ENCODE measurements at regions not wholly inside any gene's neighbourhood (a gene's known extent, or its start where the extent isn't known, plus 50 kb on each side); places are given as distances from the start of the nearest gene placed in this dataset.

DNA sequence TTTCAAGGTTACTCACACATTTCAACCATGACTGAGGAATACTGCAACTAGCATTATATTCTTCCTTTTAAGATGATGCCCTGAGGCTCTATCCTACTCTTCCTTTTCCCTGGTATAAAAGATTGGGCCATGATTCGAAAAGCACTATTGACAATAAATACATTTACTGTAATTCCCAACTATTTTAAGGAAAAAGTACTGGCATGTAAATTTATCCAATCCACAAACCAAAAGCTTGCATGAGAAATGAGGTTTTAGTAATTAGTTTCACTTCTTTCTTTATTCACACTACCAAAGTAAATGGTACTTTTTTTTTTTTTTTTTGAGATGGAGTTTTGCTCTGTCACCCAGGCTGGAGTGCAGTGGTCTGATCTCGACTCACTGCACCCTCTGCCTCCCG is 310.2 kb downstream of the LRRC3B start:
- TF ChIP-seq, protein P1, sequence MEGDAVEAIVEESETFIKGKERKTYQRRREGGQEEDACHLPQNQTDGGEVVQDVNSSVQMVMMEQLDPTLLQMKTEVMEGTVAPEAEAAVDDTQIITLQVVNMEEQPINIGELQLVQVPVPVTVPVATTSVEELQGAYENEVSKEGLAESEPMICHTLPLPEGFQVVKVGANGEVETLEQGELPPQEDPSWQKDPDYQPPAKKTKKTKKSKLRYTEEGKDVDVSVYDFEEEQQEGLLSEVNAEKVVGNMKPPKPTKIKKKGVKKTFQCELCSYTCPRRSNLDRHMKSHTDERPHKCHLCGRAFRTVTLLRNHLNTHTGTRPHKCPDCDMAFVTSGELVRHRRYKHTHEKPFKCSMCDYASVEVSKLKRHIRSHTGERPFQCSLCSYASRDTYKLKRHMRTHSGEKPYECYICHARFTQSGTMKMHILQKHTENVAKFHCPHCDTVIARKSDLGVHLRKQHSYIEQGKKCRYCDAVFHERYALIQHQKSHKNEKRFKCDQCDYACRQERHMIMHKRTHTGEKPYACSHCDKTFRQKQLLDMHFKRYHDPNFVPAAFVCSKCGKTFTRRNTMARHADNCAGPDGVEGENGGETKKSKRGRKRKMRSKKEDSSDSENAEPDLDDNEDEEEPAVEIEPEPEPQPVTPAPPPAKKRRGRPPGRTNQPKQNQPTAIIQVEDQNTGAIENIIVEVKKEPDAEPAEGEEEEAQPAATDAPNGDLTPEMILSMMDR (IDR thresholded peaks at IDR 0.05; ENCODE audit: low read depth, low read length, poor library complexity, severe bottlenecking) = no peak
- TF ChIP-seq EZH2phosphoT487 (IDR thresholded peaks at IDR 0.05; ENCODE audit: borderline replicate concordance, low read length) = no peak

Measured in DOHH2 (cell line).